SJSA1 (cell line): ENCODE measurements at regions not wholly inside any gene's neighbourhood (a gene's known extent, or its start where the extent isn't known, plus 50 kb on each side); places are given as distances from the start of the nearest gene placed in this dataset.

Experiments
- DNase-seq, 2 experiments: peaks; one replicate each; pipeline ENCODE4 v3.0.0-alpha.2; 2015 to 2020; ENCODE audit warnings: low spot score in 2 of 2, low read depth in 1 of 2
- H3K27ac ChIP-seq: fragments of 250-450 bp; sonication (Bioruptor Pico); 2 replicates; pipeline ENCODE4 v1.5.1; 2020; ENCODE audit warnings: mild to moderate bottlenecking, moderate library complexity
- H3K27me3 ChIP-seq: fragments of 250-450 bp; sonication (Bioruptor Pico); replicated peaks from 2 replicates; pipeline ENCODE4 v1.5.1; 2020; ENCODE audit warnings: mild to moderate bottlenecking, moderate library complexity
- H3K36me3 ChIP-seq: fragments of 250-450 bp; sonication (Bioruptor Pico); 2 replicates; pipeline ENCODE4 v1.5.1; 2020; ENCODE audit warnings: mild to moderate bottlenecking
- H3K4me1 ChIP-seq: fragments of 250-450 bp; sonication (Bioruptor Pico); replicated peaks from 2 replicates; pipeline ENCODE4 v1.6.1; 2021; ENCODE audit warnings: mild to moderate bottlenecking
- H3K4me3 ChIP-seq: fragments of 250-450 bp; sonication (Bioruptor Pico); 2 replicates; pipeline ENCODE4 v1.5.1; 2020; ENCODE audit warnings: mild to moderate bottlenecking
- H3K9me3 ChIP-seq: fragments of 250-450 bp; sonication (Bioruptor Pico); replicated peaks from 2 replicates; pipeline ENCODE4 v1.5.1; 2020; ENCODE audit warnings: mild to moderate bottlenecking

DNA sequence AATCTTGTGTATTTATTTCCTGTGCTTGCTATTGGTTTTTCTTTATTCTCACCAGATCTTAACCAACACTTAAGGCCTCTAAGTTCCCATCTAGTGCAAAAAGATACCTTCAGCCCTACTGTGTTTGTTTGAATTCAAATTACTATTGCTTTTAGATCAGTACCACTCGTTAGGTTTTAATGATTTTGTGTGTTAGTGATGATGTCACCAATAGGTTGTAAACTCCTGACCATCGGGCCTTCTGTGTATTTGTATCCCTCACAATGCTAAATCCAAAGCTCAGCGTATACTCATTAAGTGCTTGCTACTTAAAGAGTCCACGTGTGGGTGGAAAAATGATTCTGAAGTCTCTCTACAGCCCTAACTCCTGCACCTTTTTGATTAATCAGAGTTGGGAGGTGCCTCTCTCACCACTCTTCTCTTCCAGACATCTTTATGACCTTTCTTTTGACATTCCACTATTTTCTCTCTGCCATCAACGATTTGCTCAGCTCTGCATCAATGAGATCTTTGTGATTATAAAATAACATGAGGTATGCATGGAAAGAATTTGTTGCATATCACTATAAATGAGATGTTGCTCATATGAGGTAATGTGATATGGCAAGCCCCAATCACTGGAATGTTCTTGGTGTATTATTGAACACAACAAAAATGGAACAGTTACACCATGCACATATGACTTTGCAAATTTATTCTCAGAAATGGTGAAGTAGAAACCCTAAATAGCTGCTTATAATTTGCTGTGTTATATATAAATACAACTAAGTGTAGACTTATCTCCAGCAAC is 55.1 kb upstream of the LAMA2 start:
- H3K4me3 ChIP-seq: no peak overlapping the region
- DNase-seq: no peak
- H3K27ac ChIP-seq: no peak overlapping the region
- no peaks in the 10 kb centered on the region for H3K36me3 ChIP-seq
- H3K27me3 ChIP-seq: no peaks in the 10 kb centered on the region; the same call in none of the 2 replicates
- no peaks in the 10 kb centered on the region for H3K9me3 ChIP-seq
- no peaks in the 10 kb centered on the region for H3K4me1 ChIP-seq

DNA sequence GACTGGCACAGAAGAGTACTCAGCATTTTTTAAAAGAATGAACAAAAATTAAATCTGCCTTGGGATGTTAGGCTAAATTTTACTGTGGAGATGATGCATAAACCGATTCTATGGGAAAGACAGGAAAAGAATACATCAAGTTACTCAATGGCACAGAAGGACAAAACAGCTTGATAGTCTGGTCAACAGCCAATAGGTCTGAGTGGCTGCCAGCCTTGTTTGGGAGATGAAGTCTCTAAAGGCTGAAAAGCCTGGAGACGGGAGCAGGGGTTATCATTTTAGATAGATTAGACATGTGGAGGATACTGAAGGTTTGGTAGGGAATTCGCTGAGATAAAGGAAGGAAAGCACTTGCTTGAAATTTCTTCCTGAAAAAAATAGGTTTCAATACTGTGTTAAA is 56.3 kb upstream of the LAMA2 start:
- Histone ChIP-seq H3K27me3 (no peaks in the 10 kb centered on the region; the same call in none of the 2 replicates), H3K27ac (no peak overlapping the region), H3K4me1 (no peaks in the 10 kb centered on the region), H3K4me3 (no peak overlapping the region), H3K36me3 (no peaks in the 10 kb centered on the region), H3K9me3 (no peaks in the 10 kb centered on the region)
- no peak for DNase-seq

DNA sequence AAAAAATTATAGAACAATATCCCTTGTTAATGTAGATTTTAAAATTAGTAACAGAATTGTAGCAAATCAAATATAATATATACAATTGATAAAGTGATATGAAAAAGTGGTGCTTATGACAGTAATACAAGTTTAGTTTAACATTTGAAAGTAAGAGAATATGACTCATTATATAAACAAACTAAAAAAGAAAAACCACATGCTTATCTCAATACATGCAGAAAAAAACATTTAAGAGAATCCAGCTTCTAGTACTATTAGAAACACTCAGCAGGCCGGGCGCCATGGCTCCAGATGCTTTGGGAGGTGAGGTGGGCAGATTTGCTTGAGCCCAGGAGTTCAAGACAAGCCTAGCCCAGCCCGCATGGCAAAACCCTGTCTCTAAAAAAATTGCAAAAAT is 60.7 kb upstream of the LAMA2 start:
- no peaks in the 10 kb centered on the region for H3K4me1 ChIP-seq
- peak in 1 of 2 experiments; percentile 4 for DNase-seq
- no peaks in the 10 kb centered on the region for H3K9me3 ChIP-seq
- no peaks in the 10 kb centered on the region; the same call in none of the 2 replicates for H3K27me3 ChIP-seq
- no peaks in the 10 kb centered on the region for H3K36me3 ChIP-seq
- no peak overlapping the region for H3K27ac ChIP-seq
- no peak overlapping the region for H3K4me3 ChIP-seq

DNA sequence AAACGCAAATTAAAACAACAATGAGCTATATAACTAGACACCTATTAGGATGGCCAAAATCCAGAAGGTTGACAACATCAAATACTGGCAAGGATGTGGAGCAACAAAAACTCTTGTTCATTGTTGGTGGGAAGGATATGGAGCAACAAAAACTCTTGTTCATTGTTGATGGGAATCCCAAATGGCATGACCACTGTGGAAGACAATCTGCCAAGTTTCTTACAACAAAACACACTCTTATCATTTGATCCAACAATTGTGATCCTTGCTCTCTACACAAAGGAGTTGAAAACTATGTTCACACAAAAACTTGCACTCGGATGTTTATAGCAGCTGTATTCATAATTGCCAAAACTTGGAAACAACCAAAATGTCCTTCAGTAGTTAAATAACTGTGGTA is 61.8 kb upstream of the LAMA2 start:
- DNase-seq: no peak
- Histone ChIP-seq H3K36me3 (no peaks in the 10 kb centered on the region), H3K4me3 (no peak overlapping the region), H3K4me1 (no peaks in the 10 kb centered on the region), H3K9me3 (no peaks in the 10 kb centered on the region), H3K27me3 (no peaks in the 10 kb centered on the region; the same call in none of the 2 replicates), H3K27ac (no peak overlapping the region)

GRCh38 chr6:128808856-128809255 is 74.1 kb upstream of the LAMA2 start:
- no peak overlapping the region for H3K4me3 ChIP-seq
- H3K27ac ChIP-seq: no peak overlapping the region
- DNase-seq: no peak
- H3K4me1 ChIP-seq: no peaks in the 10 kb centered on the region
- H3K9me3 ChIP-seq: no peaks in the 10 kb centered on the region
- H3K36me3 ChIP-seq: no peaks in the 10 kb centered on the region
- H3K27me3 ChIP-seq: no peaks in the 10 kb centered on the region

GRCh38 chr6:128807577-128807976 is 75.4 kb upstream of the LAMA2 start:
- H3K27me3 ChIP-seq: no peaks in the 10 kb centered on the region
- H3K4me3 ChIP-seq: no peak overlapping the region
- peak in 1 of 2 experiments; percentile 32 for DNase-seq
- no peak overlapping the region for H3K27ac ChIP-seq
- no peaks in the 10 kb centered on the region for H3K4me1 ChIP-seq
- H3K36me3 ChIP-seq: no peaks in the 10 kb centered on the region
- H3K9me3 ChIP-seq: no peaks in the 10 kb centered on the region

DNA sequence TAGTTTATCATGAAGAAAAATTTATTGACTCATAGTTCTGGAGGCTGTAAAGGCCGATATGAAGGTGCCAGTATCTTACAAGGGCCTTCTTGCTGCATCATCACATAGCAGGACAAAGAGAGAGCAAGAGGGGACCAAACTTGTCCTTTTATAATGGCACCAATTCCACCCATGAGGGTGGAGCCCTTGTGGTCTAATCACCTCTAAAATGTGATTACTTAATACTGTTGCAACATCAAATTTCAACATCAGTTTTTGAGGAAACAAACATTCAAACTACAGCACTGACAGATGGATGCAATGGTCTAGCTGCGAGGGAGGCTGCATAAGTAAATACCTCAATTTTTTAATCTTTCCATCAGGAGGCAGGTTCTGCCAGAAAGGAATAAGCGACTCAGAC is 76.7 kb upstream of the LAMA2 start:
- H3K9me3 ChIP-seq: no peaks in the 10 kb centered on the region
- no peaks in the 10 kb centered on the region for H3K4me1 ChIP-seq
- H3K27me3 ChIP-seq: no peaks in the 10 kb centered on the region
- H3K27ac ChIP-seq: no peak overlapping the region
- H3K4me3 ChIP-seq: no peak overlapping the region
- DNase-seq: no peak
- no peaks in the 10 kb centered on the region for H3K36me3 ChIP-seq

- no peak for DNase-seq
- no peak overlapping the region for H3K4me3 ChIP-seq
- no peaks in the 10 kb centered on the region for H3K27me3 ChIP-seq
- H3K4me1 ChIP-seq: no peaks in the 10 kb centered on the region
- no peaks in the 10 kb centered on the region for H3K36me3 ChIP-seq
- no peak overlapping the region for H3K27ac ChIP-seq
- H3K9me3 ChIP-seq: no peaks in the 10 kb centered on the region
Measured at GRCh38 chr6:128803911-128804310, 79.0 kb upstream of the LAMA2 start.

- H3K27me3 ChIP-seq: no peaks in the 10 kb centered on the region
Measured at GRCh38 chr6:128801621-128802020, 81.3 kb upstream of the LAMA2 start.

GRCh38 chr6:128784266-128784665 is 98.7 kb upstream of the LAMA2 start:
- no peaks in the 10 kb centered on the region for H3K9me3 ChIP-seq
- H3K4me3 ChIP-seq: no peak overlapping the region
- no peaks in the 10 kb centered on the region for H3K4me1 ChIP-seq
- H3K36me3 ChIP-seq: no peaks in the 10 kb centered on the region
- no peak for DNase-seq
- no peaks in the 10 kb centered on the region; the same call in 1 of the 2 replicates for H3K27me3 ChIP-seq
- H3K27ac ChIP-seq: no peak overlapping the region

More at GRCh38 chr6:128801621-128802020, 81.3 kb upstream of the LAMA2 start:
- H3K27ac ChIP-seq: no peak overlapping the region
- DNase-seq: no peak
- H3K4me3 ChIP-seq: no peak overlapping the region
- no peaks in the 10 kb centered on the region for H3K36me3 ChIP-seq
- H3K4me1 ChIP-seq: no peaks in the 10 kb centered on the region
- H3K9me3 ChIP-seq: no peaks in the 10 kb centered on the region

DNA sequence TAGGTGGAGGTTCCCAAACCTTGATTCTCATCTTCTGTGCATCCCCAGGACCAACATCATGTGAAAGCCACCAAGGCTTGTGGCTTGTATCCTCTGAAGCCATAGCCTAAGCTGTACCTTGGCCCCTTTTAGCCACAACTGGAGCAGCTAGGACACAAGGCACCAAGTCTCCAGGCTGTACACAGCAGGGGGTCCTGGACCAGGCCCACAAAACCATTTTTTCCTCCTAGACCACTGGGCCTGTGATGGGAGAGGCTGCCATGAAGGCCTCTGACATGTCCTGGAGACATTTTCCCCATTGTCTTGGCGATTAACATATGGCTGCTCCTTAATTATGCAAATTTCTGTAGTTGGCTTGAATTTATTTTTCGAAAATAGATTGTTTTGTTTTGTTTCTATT is 114.8 kb upstream of the LAMA2 start:
- H3K4me3 ChIP-seq: no peak overlapping the region
- H3K9me3 ChIP-seq: no peaks in the 10 kb centered on the region; the same call in 1 of the 2 replicates
- no peak for DNase-seq
- H3K36me3 ChIP-seq: no peaks in the 10 kb centered on the region
- H3K27me3 ChIP-seq: no peaks in the 10 kb centered on the region
- H3K4me1 ChIP-seq: no peaks in the 10 kb centered on the region
- H3K27ac ChIP-seq: no peak overlapping the region

DNA sequence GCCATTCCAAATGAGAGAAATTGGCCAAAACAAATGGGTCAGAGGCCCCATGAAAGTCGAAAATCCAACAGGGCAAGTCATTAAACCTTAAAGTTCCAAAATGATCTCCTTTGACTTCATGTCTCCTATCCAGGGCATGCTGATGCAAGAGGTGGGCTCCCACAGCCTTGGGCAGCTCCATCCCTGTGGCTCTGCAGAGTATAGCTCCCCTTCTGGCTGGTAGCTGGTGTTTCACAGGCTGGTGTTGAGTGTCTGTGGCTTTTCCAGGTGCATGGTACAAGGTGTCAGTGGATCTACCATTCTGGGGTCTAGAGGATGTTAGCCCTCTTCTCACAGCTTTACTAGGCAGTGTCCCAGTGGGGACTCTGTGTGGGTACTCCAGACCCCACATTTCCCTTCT is 115.2 kb upstream of the LAMA2 start:
- H3K9me3 ChIP-seq: no peaks in the 10 kb centered on the region; the same call in 1 of the 2 replicates
- H3K4me3 ChIP-seq: no peak overlapping the region
- no peak overlapping the region for H3K27ac ChIP-seq
- no peaks in the 10 kb centered on the region for H3K36me3 ChIP-seq
- DNase-seq: no peak
- no peaks in the 10 kb centered on the region for H3K4me1 ChIP-seq
- no peaks in the 10 kb centered on the region for H3K27me3 ChIP-seq

GRCh38 chr6:128767150-128767549 is 115.8 kb upstream of the LAMA2 start:
- H3K9me3 ChIP-seq: no peaks in the 10 kb centered on the region; the same call in 1 of the 2 replicates
- no peak for DNase-seq
- H3K36me3 ChIP-seq: no peaks in the 10 kb centered on the region
- no peak overlapping the region for H3K27ac ChIP-seq
- no peaks in the 10 kb centered on the region for H3K4me1 ChIP-seq
- no peaks in the 10 kb centered on the region for H3K27me3 ChIP-seq
- no peak overlapping the region for H3K4me3 ChIP-seq

GRCh38 chr6:128763599-128764300 is 119.2 kb upstream of the LAMA2 start:
- no peak for DNase-seq
- H3K36me3 ChIP-seq: no peaks in the 10 kb centered on the region
- no peaks in the 10 kb centered on the region for H3K27me3 ChIP-seq
- no peak overlapping the region for H3K27ac ChIP-seq
- no peaks in the 10 kb centered on the region for H3K9me3 ChIP-seq
- H3K4me3 ChIP-seq: no peak overlapping the region
- no peaks in the 10 kb centered on the region for H3K4me1 ChIP-seq
